HEK293T (cell line): ENCODE measurements at regions not wholly inside any gene's neighbourhood (a gene's known extent, or its start where the extent isn't known, plus 50 kb on each side); places are given as distances from the start of the nearest gene placed in this dataset.

Experiments used
- CTCF ChIA-PET: fragments of 350-600 bp; formaldehyde crosslinking; extraction: SDS; loops from one replicate; lab custom pipeline; 2021; ENCODE audit warnings: antibody characterized with exemption, inconsistent platforms; lab: Yijun Ruan, JAX
- POLR2A ChIA-PET: fragments of 350-600 bp; formaldehyde crosslinking; extraction: SDS; loops from one replicate; lab custom pipeline; 2020; ENCODE audit warnings: antibody characterized with exemption, inconsistent platforms; lab: Yijun Ruan, JAX
- DNase-seq: peaks from one replicate; pipeline ENCODE4 v3.0.0; 2012; ENCODE audit warnings: mixed read lengths; ENCODE audit errors: extremely low spot score
- ARNT ChIP-seq: fragments of 450-650 bp; IDR thresholded peaks from 2 replicates; pipeline ENCODE4 v1.6.1; 2017; ENCODE audit warnings: mild to moderate bottlenecking
- BHLHE40 ChIP-seq: fragments of 450-650 bp; IDR thresholded peaks from 2 replicates; pipeline ENCODE4 v1.6.1; 2016; ENCODE audit warnings: mild to moderate bottlenecking, moderate library complexity, borderline replicate concordance
- CTBP1 ChIP-seq: fragments of 450-650 bp; IDR thresholded peaks from 2 replicates; pipeline ENCODE4 v1.6.1; 2016; ENCODE audit warnings: borderline replicate concordance
- ELF4 ChIP-seq: fragments of 450-650 bp; IDR thresholded peaks from 2 replicates; pipeline ENCODE4 v1.6.1; 2017; ENCODE audit warnings: antibody characterized with exemption
- FOXA1 ChIP-seq: fragments of 450-650 bp; IDR thresholded peaks from 2 replicates; pipeline ENCODE4 v1.6.1; 2016; ENCODE audit warnings: mild to moderate bottlenecking
- FOXK2 ChIP-seq: fragments of 450-650 bp; IDR thresholded peaks from 2 replicates; pipeline ENCODE4 v1.6.1; 2016; ENCODE audit warnings: mild to moderate bottlenecking
- FOXM1 ChIP-seq: fragments of 450-650 bp; IDR thresholded peaks from 2 replicates; pipeline ENCODE4 v1.6.1; 2017; ENCODE audit warnings: mild to moderate bottlenecking, borderline replicate concordance
- HDGF ChIP-seq: fragments of 450-650 bp; IDR thresholded peaks from 2 replicates; pipeline ENCODE4 v1.6.1; 2017; ENCODE audit warnings: antibody characterized with exemption, borderline replicate concordance
- L3MBTL2 ChIP-seq: fragments of 450-650 bp; conservative IDR thresholded peaks from 2 replicates; pipeline ENCODE4 v1.6.1; 2016; ENCODE audit warnings: mild to moderate bottlenecking
- LEF1 ChIP-seq: fragments of 450-650 bp; IDR thresholded peaks from 2 replicates; pipeline ENCODE4 v1.6.1; 2017; ENCODE audit warnings: mild to moderate bottlenecking, borderline replicate concordance
- NFRKB ChIP-seq: fragments of 450-650 bp; IDR thresholded peaks from 2 replicates; pipeline ENCODE4 v1.6.1; 2016; ENCODE audit warnings: mild to moderate bottlenecking, moderate library complexity
- SP1 ChIP-seq: fragments of 450-650 bp; IDR thresholded peaks from 2 replicates; pipeline ENCODE4 v1.6.1; 2017
- SUZ12 ChIP-seq: fragments of 450-650 bp; IDR thresholded peaks from 2 replicates; pipeline ENCODE4 v1.6.1; 2016; ENCODE audit warnings: mild to moderate bottlenecking
- TARDBP ChIP-seq: fragments of 450-650 bp; IDR thresholded peaks from 2 replicates; pipeline ENCODE4 v1.6.1; 2016
- ZNF384 ChIP-seq: fragments of 450-650 bp; IDR thresholded peaks from 2 replicates; pipeline ENCODE4 v1.6.1; 2016
- TF ChIP-seq, protein P1 (sequence below): fragments of 450-650 bp; IDR thresholded peaks from 2 replicates; pipeline ENCODE4 v1.6.1; 2016

DNA sequence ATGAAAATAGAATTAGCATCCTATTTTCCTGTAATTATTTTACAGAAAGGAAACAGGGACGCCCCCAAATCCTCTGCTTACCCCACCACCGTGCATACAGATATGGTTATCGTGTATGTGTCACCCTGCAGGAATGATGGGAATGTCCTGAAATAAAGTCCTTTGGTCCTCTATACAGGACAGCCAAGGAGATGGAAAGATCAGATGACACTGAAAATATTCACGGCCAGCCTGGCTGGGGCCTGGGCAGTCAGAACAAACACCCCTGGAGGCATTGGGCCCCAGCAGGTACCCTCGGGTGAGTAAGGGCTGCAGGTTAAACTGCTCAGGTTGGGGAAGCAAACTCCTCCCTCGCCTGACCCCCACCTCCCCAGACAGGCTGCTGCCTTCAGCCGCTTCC lies 368.0 kb downstream of the FOXL1 start:
- POLR2A ChIA-PET = no interaction called here
- no peak for TF ChIP-seq L3MBTL2
- no peak for TF ChIP-seq SUZ12
- no peak for TF ChIP-seq FOXK2
- DNase-seq = no peak
- CTCF ChIA-PET = interaction anchor here (0.6 kb wide), 1 partner anchor 133 kb away, joined by 6 read pairs; no protein-coding TSS in a partner anchor

DNA sequence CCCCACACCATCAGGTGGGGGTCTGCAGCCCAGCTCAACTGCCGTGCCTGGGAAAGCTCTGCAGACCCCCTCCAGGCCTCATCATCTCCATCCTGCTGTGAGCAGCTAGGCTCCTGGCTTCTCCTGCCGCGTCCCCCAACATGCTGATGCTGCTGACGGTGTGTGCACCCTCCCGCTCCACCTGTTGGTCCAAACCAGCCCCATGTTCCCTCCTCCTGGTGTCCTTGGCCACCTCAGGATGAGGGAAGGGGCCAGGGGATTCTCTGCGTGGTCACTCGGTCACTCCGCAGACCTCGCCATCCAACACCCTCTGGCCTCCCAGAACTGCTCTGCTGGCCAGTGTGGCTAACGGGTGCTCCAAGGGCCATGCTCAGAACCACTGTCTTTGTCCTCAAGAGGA lies 368.6 kb downstream of the FOXL1 start:
- POLR2A ChIA-PET = no interaction called here
- TF ChIP-seq CTBP1 (no peak), HDGF (no peak), FOXK2 (no peak), NFRKB (no peak), ARNT (no peak), ZNF384 (no peak), TARDBP (no peak), L3MBTL2 (no peak), SUZ12 (no peak), SP1 (no peak)
- TF ChIP-seq, protein P1, sequence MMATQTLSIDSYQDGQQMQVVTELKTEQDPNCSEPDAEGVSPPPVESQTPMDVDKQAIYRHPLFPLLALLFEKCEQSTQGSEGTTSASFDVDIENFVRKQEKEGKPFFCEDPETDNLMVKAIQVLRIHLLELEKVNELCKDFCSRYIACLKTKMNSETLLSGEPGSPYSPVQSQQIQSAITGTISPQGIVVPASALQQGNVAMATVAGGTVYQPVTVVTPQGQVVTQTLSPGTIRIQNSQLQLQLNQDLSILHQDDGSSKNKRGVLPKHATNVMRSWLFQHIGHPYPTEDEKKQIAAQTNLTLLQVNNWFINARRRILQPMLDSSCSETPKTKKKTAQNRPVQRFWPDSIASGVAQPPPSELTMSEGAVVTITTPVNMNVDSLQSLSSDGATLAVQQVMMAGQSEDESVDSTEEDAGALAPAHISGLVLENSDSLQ = no peak
- CTCF ChIA-PET = interaction anchor here (0.6 kb wide), 1 partner anchor 133 kb away, joined by 6 read pairs; no protein-coding TSS in a partner anchor
- no peak for DNase-seq

DNA sequence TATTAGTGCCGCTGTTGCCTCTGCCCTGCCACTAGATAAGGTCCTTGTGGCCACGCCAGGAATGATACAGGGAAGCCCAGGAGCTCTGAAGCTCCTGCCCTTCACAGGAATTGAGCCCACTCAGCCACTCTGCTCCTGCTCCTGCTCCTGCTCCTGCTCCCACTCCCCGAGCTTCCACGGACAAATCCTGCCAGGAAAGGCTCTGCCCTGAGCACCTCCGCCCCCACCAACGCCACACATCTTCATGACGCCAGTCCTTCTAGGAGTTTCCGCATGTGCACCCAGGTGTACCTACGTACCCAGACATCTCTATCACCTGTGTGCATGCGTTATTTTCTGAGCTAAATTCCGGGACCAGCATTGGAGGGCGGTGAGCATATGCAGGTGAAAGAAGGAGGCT lies 369.1 kb downstream of the C16orf95 start:
- TF ChIP-seq L3MBTL2 (no peak), ELF4 (no peak), ZNF384 (no peak), FOXK2 (no peak), FOXM1 (no peak), TARDBP (no peak)
- ChIA-PET CTCF (no interaction called here), POLR2A (no interaction called here)
- DNase-seq = no peak

DNA sequence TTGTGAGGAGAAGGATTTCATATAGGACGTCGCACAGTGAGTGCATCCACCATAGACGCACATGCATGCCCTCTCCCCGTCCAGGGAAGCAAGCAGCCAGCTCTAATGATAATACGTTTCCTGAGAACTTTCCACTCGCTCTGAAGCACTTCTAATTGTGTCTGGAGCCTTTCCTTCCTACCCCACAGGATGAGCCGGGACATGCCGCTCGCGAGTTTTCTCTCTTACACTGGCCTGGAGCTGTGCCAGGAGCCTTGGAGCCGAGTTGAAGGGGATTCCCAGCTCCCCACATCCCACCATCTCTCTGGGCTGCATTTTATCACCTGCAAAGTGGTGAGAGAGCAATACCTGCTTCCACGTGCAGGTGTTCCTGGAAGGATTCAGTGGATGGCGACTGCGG lies 368.1 kb downstream of the C16orf95 start:
- ChIA-PET CTCF (no interaction called here), POLR2A (no interaction called here)
- no peak for DNase-seq
- TF ChIP-seq SP1 (no peak), TARDBP (no peak), FOXA1 (no peak), CTBP1 (no peak), BHLHE40 (no peak), FOXK2 (no peak), NFRKB (no peak), L3MBTL2 (no peak), FOXM1 (no peak), ZNF384 (no peak), LEF1 (no peak), HDGF (no peak), ARNT (no peak), ELF4 (no peak), SUZ12 (no peak)
- TF ChIP-seq, protein P1 = no peak

DNA sequence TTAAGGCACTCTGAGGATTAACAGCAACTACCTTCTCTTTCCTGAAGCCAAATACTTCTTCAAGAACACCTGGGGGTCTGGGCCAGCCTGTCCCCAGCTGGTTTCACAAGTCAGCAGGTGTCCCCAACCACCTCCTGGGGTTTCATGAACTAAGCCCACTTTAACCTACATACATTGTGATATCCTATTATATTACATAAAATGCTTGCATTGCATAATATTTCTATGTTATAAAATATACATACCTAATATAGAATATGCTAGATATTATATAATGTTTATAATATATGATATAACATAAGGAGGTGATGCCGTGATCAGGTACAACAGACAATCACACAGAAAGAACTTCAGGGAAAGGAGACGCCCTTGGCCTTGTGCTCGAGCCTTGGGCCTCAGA lies 367.6 kb downstream of the C16orf95 start:
- POLR2A ChIA-PET = no interaction called here
- no peak for DNase-seq
- CTCF ChIA-PET = no interaction called here
- TF ChIP-seq SP1 (no peak), ZNF384 (no peak), FOXK2 (no peak), NFRKB (no peak), TARDBP (no peak), LEF1 (no peak), FOXM1 (no peak), BHLHE40 (no peak), SUZ12 (no peak), HDGF (no peak), ELF4 (no peak), L3MBTL2 (no peak), CTBP1 (no peak), FOXA1 (no peak), ARNT (no peak)
- TF ChIP-seq, protein P1 = no peak

DNA sequence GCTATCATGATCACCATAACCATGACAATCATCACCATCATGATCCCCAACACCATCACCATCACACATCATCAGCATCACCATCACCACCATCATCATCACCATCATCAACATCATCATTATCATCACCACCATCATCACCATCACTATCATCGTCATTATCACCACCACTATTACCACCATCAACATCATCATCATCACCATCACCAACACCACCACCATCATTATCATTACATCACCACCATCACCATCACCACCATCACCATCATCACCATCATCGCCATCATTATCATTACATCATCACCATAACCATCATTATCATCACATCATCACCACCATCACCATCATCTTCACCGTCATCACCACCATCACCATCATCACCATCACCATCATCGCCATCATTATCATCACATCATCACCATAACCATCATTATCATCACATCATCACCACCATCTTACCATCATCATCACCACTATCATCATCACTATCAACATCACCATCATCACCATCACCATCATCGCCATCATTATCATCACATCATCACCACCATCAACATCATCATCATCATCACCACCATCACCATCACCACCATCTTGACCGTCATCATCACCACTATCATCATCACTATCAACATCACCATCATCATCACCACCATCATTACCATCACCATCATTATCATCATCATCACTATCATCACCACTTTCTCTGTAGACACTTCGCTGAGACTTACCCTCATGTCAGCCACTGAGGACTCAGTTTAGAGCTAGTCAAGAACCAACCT lies 366.0 kb downstream of the C16orf95 start:
- POLR2A ChIA-PET = no interaction called here
- TF ChIP-seq SUZ12 = no peak
- TF ChIP-seq NFRKB = no peak
- TF ChIP-seq ZNF384 = no peak
- TF ChIP-seq HDGF = no peak
- TF ChIP-seq, protein P1 = no peak
- CTCF ChIA-PET = no interaction called here
- no peak for DNase-seq
